Testis (tissue), 2 donors: ENCODE measurements at regions not wholly inside any gene's neighbourhood (a gene's known extent, or its start where the extent isn't known, plus 50 kb on each side); places are given as distances from the start of the nearest gene placed in this dataset.

Source experiments
- CTCF ChIP-seq, 3 experiments: fragments of 450-650 bp in 2 of 3; fragments of 200-600 bp in 1 of 3; sonication (generic) in 1 of 3; IDR thresholded peaks; one replicate each; pipeline ENCODE4 v1.5.1; 2016 to 2019; ENCODE audit warnings: antibody characterized with exemption in 3 of 3, mild to moderate bottlenecking in 2 of 3, moderate library complexity in 1 of 3
- POLR2A ChIP-seq: fragments of 450-650 bp; IDR thresholded peaks from one replicate; pipeline ENCODE4 v1.6.1; 2017; ENCODE audit warnings: antibody characterized with exemption, mild to moderate bottlenecking, moderate library complexity

DNA sequence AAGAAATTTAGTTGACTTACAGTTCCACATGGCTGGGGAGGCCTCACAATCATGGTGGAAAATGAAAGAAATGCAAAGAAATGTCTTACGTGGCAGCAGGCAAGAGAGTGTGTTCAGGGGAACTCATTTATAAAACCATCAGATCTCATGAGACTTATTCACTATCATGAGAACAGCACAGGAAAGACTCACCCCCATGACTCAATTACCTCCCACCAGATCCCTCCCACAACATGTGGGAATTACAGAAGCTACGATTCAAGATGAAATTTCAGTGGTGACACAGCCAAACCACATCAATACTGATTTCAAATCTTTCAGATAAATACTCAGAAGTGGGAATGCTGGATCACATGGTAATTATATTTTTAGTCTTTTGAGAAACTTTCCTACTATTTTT is 1357.9 kb downstream of the SLITRK5 start:
- TF ChIP-seq CTCF (IDR thresholded peaks at IDR 0.05): no peak
- TF ChIP-seq POLR2A: no peak
